GM12878 (cell line): ENCODE measurements at regions not wholly inside any gene's neighbourhood (a gene's known extent, or its start where the extent isn't known, plus 50 kb on each side); places are given as distances from the start of the nearest gene placed in this dataset.

ENCODE experiments used
- CHD4 ChIP-seq: fragments of 200-600 bp; sonication (generic); IDR thresholded peaks from 2 replicates; pipeline ENCODE4 v1.6.1; 2016; ENCODE audit warnings: mild to moderate bottlenecking
- MAX ChIP-seq: IDR thresholded peaks from 2 replicates; pipeline ENCODE4 v1.6.1; 2012; ENCODE audit warnings: low read depth, low read length, improper control_type of control experiment
- NFIC ChIP-seq: IDR thresholded peaks from 2 replicates; pipeline ENCODE4 v1.6.1; 2012; ENCODE audit warnings: low read depth, mild to moderate bottlenecking, inconsistent platforms, low read length, moderate library complexity
- USF2 ChIP-seq: IDR thresholded peaks from 2 replicates; pipeline ENCODE4 v1.6.1; 2011; ENCODE audit warnings: low read depth, low read length, improper control_type of control experiment, borderline replicate concordance

DNA sequence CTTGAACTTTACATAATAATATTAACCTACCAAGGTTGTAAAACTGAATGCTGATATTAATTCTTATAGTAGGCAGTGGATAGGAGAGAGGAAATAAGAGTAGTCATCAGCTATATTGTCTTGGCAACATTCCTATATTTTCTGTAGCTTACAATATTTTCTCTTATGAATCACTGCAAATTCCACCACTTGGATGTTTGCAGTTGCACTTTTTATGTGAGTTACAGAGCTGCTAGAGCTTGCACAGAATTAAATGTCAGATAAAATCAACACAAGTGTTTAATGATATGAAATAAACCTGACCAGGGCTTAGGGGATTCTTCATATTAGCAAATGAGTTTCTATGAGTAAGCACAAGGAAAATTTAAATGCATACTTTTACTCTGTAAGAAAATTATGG is 1710.1 kb downstream of the SI start:
- TF ChIP-seq CHD4 (no peak), NFIC (no peak), USF2 (no peak), MAX (no peak)
